Suprapubic skin (tissue), 4 donors: ENCODE measurements at regions not wholly inside any gene's neighbourhood (a gene's known extent, or its start where the extent isn't known, plus 50 kb on each side); places are given as distances from the start of the nearest gene placed in this dataset.

Source experiments
- POLR2A ChIP-seq, 2 donors: fragments of 450-650 bp; IDR thresholded peaks; one replicate each; pipeline ENCODE4 v1.6.1; 2017; ENCODE audit warnings: antibody characterized with exemption in 2 of 2, mild to moderate bottlenecking in 2 of 2, moderate library complexity in 2 of 2
- POLR2AphosphoS5 ChIP-seq, 3 donors: sonication (generic); formaldehyde crosslinking; IDR thresholded peaks; one replicate each; pipeline ENCODE4 v1.6.1; 2017; ENCODE audit warnings: antibody characterized with exemption in 3 of 3
- TF ChIP-seq, protein P1 (sequence below), 2 donors: fragments of 200-600 bp in 1 of 2; fragments of 450-650 bp in 1 of 2; sonication (generic) in 1 of 2; IDR thresholded peaks; one replicate each; pipeline ENCODE4 v1.5.1; 2016 to 2019; ENCODE audit warnings: antibody characterized with exemption in 2 of 2, mild to moderate bottlenecking in 1 of 2, moderate library complexity in 1 of 2

DNA sequence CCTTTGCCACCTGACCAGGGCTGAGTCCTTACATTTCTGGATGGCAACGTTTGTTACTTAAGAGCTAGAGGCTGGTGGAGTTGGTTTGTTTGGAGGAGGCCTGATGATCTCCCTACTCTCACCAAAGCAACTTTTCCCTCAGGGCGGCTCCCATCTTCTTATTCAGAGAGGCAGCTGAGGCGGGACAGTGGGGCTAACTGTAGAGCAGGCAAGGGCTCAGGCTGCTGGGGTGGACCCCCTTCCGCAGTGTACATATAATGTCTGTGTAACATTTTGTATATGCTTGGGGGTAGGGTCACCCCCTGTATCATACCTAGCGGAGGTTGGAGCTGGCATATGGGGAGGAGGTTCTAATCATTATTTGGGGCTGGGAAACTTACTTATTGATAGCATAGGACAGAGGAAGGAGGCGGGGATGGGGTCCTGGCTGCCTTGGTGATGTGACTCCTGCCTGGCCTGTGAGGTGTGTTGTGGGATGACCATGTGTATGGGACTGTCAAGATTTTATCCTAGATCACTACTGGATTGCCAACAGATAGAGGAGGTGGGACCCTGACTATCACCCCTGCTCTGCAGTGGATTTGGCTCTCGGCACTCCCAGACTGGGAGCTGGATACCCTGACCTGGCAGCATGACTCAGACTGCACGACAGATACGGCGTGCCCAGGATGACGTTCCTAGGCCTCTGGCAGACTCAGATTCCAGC lies 52.5 kb upstream of the UBE2Q2 start:
- TF ChIP-seq, protein P1, sequence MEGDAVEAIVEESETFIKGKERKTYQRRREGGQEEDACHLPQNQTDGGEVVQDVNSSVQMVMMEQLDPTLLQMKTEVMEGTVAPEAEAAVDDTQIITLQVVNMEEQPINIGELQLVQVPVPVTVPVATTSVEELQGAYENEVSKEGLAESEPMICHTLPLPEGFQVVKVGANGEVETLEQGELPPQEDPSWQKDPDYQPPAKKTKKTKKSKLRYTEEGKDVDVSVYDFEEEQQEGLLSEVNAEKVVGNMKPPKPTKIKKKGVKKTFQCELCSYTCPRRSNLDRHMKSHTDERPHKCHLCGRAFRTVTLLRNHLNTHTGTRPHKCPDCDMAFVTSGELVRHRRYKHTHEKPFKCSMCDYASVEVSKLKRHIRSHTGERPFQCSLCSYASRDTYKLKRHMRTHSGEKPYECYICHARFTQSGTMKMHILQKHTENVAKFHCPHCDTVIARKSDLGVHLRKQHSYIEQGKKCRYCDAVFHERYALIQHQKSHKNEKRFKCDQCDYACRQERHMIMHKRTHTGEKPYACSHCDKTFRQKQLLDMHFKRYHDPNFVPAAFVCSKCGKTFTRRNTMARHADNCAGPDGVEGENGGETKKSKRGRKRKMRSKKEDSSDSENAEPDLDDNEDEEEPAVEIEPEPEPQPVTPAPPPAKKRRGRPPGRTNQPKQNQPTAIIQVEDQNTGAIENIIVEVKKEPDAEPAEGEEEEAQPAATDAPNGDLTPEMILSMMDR (IDR thresholded peaks at IDR 0.05), result no peak
- TF ChIP-seq POLR2A (IDR thresholded peaks at IDR 0.05) (no peak), POLR2AphosphoS5 (IDR thresholded peaks at IDR 0.05) (no peak)
